ENCODE measurements at regions not wholly inside any gene's neighbourhood (a gene's known extent, or its start where the extent isn't known, plus 50 kb on each side); places are given as distances from the start of the nearest gene placed in this dataset.

GRCh38 chr6:122337645-122338044 is 61.8 kb upstream of the HSF2 start:
- no peak for DNase-seq

GRCh38 chr6:122339661-122340060 is 59.8 kb upstream of the HSF2 start:
- DNase-seq, result no peak

- no peak for DNase-seq
Observed at GRCh38 chr6:122347280-122347679, 52.2 kb upstream of the HSF2 start.

GRCh38 chr6:122347751-122348150 is 51.7 kb upstream of the HSF2 start:
- DNase-seq, result no peak

Measured in activated CD4-positive, alpha-beta T cell treated with anti-CD3 and anti-CD28 coated beads, Interleukin-2, amount 50 U/mL, for 16 hours (primary cell).